GM21786 (cell line): ENCODE measurements at regions not wholly inside any gene's neighbourhood (a gene's known extent, or its start where the extent isn't known, plus 50 kb on each side); places are given as distances from the start of the nearest gene placed in this dataset.

Experiments
- ATAC-seq: cut with Tn5 transposase; IDR thresholded peaks from one replicate; pipeline ENCODE4 v1.9.1; 2021; ENCODE audit not compliant: unreplicated experiment

GRCh38 chr3:117788506-117788905 is 1078.9 kb downstream of the TUSC7 start:
- no peak for ATAC-seq

- ATAC-seq, result no peak
Measured at GRCh38 chr3:117790235-117790987, 1080.8 kb downstream of the TUSC7 start.

- no peak for ATAC-seq
Measured at GRCh38 chr3:117793622-117794265, 1084.2 kb downstream of the TUSC7 start.

- no peak for ATAC-seq
Measured at GRCh38 chr3:117798221-117798620, 1088.6 kb downstream of the TUSC7 start.

- ATAC-seq, result no peak
Measured at GRCh38 chr3:117798687-117799386, 1089.3 kb downstream of the TUSC7 start.

GRCh38 chr3:117799387-117799735 is 1089.8 kb downstream of the TUSC7 start:
- ATAC-seq, result no peak

- ATAC-seq, result no peak
Measured at GRCh38 chr3:117801912-117802239, 1092.3 kb downstream of the TUSC7 start.

- ATAC-seq, result no peak
Measured at GRCh38 chr3:117809186-117810081, 1099.9 kb downstream of the TUSC7 start.

- ATAC-seq, result no peak
Measured at GRCh38 chr3:117811786-117812185, 1102.2 kb downstream of the TUSC7 start.

- ATAC-seq, result no peak
Measured at GRCh38 chr3:117814975-117815374, 1105.4 kb downstream of the TUSC7 start.

GRCh38 chr3:117817103-117817502 is 1107.5 kb downstream of the TUSC7 start:
- ATAC-seq, result no peak

- ATAC-seq, result no peak
Measured at GRCh38 chr3:117818592-117818991, 1109.0 kb downstream of the TUSC7 start.

GRCh38 chr3:117820658-117821299 is 1111.2 kb downstream of the TUSC7 start:
- no peak for ATAC-seq

- ATAC-seq, result no peak
Measured at GRCh38 chr3:117822416-117822815, 1112.8 kb downstream of the TUSC7 start.

- no peak for ATAC-seq
Measured at GRCh38 chr3:117836296-117836695, 1126.7 kb downstream of the TUSC7 start.

- no peak for ATAC-seq
Measured at GRCh38 chr3:117837391-117837790, 1127.8 kb downstream of the TUSC7 start.

- no peak for ATAC-seq
Measured at GRCh38 chr3:117842086-117842485, 1132.5 kb downstream of the TUSC7 start.

GRCh38 chr3:117843356-117843755 is 1133.8 kb downstream of the TUSC7 start:
- no peak for ATAC-seq

GRCh38 chr3:117844676-117845075 is 1135.1 kb downstream of the TUSC7 start:
- no peak for ATAC-seq

GRCh38 chr3:117846238-117846637 is 1136.7 kb downstream of the TUSC7 start:
- no peak for ATAC-seq

GRCh38 chr3:117848606-117849005 is 1139.0 kb downstream of the TUSC7 start:
- no peak for ATAC-seq
